Colonic mucosa (tissue), 4 donors: ENCODE measurements at regions not wholly inside any gene's neighbourhood (a gene's known extent, or its start where the extent isn't known, plus 50 kb on each side); places are given as distances from the start of the nearest gene placed in this dataset.

Experiments
- DNase-seq: peaks from one replicate; pipeline ENCODE4 v3.0.0-alpha.2; 2020
- H3K27ac ChIP-seq: fragments of 200-600 bp; one replicate; pipeline ENCODE4 v1.8.0; 2021
- H3K27me3 ChIP-seq: fragments of 200-600 bp; one replicate; pipeline ENCODE4 v1.8.0; 2021
- H3K36me3 ChIP-seq: fragments of 200-600 bp; one replicate; pipeline ENCODE4 v1.8.0; 2021
- H3K4me1 ChIP-seq: fragments of 200-600 bp; one replicate; pipeline ENCODE4 v1.8.0; 2021; ENCODE audit warnings: mild to moderate bottlenecking
- H3K4me3 ChIP-seq: fragments of 200-600 bp; one replicate; pipeline ENCODE4 v1.8.0; 2021
- H3K9ac ChIP-seq, 2 donors: one replicate each; pipeline ENCODE4 v1.7.0; 2013; ENCODE audit warnings: control low read depth in 2 of 2, low read depth in 2 of 2, low read length in 2 of 2
- H3K9me3 ChIP-seq: fragments of 200-600 bp; one replicate; pipeline ENCODE4 v1.8.0; 2021
- intact Hi-C: fragments of 100-400 bp; cut with DNase I; formaldehyde crosslinking; loops from one replicate; pipeline ENCODE4 v1.14.1; 2022
- TF ChIP-seq, protein P1 (sequence below): fragments of 200-600 bp; IDR thresholded peaks from one replicate; pipeline ENCODE4 v1.8.0; 2022; ENCODE audit warnings: antibody characterized with exemption, mild to moderate bottlenecking
- donor health status: healthy.
- donor health status: DM: no; HTN: no; CAD: no.
- donor health status: DM: no; HTN: no; CAD: no.

DNA sequence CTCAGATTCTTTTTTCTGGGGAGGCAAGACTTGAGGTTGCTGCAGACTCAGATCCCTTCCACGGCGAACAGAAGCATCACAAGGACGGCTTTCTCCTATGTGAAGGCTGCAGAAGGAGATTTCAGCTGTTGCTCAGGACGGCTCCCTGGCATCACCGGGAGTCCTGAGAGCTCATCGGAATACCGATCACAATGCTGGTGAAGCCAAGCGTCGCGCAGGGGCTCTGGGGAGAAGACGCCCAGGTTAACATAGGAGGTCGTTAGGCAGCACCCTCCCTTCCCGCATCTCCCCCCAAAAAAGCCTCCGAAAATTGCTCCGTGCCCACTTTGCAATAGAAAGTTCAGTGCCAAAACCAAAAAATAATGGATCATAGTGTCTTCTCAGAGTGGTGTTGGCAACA lies 127.2 kb upstream of the TMEM132D start:
- no peak overlapping the region for H3K9ac ChIP-seq
- no peaks in the 10 kb centered on the region for H3K9me3 ChIP-seq
- DNase-seq, result no peak
- H3K27ac ChIP-seq, result no peak overlapping the region
- H3K27me3 ChIP-seq, result no peaks in the 10 kb centered on the region
- H3K4me1 ChIP-seq, result no peaks in the 10 kb centered on the region
- H3K36me3 ChIP-seq, result no peaks in the 10 kb centered on the region
- H3K4me3 ChIP-seq, result no peak overlapping the region
- intact Hi-C loops, result no loop called here
- TF ChIP-seq, protein P1, sequence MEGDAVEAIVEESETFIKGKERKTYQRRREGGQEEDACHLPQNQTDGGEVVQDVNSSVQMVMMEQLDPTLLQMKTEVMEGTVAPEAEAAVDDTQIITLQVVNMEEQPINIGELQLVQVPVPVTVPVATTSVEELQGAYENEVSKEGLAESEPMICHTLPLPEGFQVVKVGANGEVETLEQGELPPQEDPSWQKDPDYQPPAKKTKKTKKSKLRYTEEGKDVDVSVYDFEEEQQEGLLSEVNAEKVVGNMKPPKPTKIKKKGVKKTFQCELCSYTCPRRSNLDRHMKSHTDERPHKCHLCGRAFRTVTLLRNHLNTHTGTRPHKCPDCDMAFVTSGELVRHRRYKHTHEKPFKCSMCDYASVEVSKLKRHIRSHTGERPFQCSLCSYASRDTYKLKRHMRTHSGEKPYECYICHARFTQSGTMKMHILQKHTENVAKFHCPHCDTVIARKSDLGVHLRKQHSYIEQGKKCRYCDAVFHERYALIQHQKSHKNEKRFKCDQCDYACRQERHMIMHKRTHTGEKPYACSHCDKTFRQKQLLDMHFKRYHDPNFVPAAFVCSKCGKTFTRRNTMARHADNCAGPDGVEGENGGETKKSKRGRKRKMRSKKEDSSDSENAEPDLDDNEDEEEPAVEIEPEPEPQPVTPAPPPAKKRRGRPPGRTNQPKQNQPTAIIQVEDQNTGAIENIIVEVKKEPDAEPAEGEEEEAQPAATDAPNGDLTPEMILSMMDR, result no peak

DNA sequence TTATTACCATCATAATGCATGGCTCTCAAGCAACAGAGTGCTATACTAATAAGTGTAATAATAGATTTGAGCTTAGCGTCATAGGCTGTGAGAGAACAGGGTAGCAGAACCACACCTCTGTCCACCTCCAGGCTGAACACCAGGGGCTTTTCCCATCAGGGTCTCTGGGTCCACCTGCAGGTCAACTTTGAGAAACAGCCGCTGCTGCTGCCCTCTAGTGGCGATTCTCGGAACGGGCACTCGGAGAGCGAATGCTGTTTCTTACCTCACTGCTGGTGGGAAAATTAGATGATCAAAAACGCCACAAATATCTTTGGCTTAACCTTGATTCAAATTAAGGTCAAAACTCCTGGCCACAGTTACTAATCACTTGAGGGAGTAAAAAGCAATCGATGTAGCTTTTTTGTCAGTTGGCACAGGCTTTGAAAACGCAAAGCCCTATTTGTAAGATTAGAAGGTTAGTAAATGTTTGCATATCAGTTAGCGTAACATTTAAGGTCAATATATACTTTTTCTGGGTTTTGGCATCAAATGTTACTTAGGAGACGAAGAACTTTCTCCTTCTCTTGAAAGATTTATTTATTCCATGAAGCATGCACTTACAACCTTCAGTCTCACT lies 127.9 kb upstream of the TMEM132D start:
- Histone ChIP-seq H3K9me3 (no peaks in the 10 kb centered on the region), H3K27me3 (no peaks in the 10 kb centered on the region), H3K36me3 (no peaks in the 10 kb centered on the region), H3K9ac (no peak overlapping the region), H3K4me1 (no peaks in the 10 kb centered on the region), H3K27ac (no peak overlapping the region), H3K4me3 (no peak overlapping the region)
- intact Hi-C loops, result no loop called here
- DNase-seq, result peak; percentile 53
- TF ChIP-seq, protein P1, result peak; percentile 91

DNA sequence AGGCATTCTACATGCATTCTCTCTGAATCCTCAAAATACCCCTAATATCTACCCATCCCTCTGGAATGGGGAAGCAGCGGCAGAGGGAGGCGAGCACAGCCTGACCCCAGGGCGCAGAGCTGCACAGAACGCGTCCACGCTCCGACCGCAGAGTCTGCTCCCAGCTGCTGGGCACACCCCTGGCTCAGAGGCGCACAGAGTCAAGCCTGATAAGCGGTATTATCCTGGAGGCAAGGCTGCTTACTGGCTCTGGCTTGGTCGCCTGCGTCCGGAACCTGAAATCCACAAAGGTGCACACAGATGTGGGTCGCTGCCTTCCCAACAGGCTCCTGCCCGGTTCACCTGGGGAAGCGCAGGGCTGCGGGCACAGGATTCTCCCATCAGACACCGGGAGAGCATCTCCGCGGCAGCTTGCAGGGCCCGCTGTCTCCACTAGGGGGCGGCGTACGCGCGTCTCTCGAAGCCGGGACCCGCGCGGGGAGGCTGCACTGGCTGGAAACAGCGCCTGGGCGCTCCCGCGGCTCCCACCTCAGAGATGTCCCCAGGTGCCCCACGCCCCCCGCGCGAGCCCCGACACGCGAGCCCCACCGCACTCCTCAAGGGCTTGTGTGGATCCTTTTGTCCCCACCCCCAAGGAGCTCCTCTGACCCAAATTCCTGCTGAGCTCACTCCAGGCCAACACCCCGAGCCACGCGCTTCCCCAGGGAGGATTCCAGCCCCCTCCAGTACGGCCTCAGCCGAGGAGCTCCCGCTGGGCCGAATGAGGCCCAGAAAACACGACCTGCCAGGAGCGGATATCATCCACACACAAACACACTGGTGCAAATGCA lies 120.1 kb upstream of the FZD10 start:
- Histone ChIP-seq H3K9me3 (no peaks in the 10 kb centered on the region), H3K4me1 (no peaks in the 10 kb centered on the region), H3K27me3 (peaks cover 14% of the 10 kb centered on the region), H3K27ac (no peak overlapping the region), H3K36me3 (no peaks in the 10 kb centered on the region), H3K9ac (no peak overlapping the region), H3K4me3 (no peak overlapping the region)
- TF ChIP-seq, protein P1, result peak; percentile 58
- peak; percentile 24 for DNase-seq
- intact Hi-C loops, result loop anchor here (10.0 kb wide), 1 partner anchor 703 kb away; no protein-coding TSS in a partner anchor

DNA sequence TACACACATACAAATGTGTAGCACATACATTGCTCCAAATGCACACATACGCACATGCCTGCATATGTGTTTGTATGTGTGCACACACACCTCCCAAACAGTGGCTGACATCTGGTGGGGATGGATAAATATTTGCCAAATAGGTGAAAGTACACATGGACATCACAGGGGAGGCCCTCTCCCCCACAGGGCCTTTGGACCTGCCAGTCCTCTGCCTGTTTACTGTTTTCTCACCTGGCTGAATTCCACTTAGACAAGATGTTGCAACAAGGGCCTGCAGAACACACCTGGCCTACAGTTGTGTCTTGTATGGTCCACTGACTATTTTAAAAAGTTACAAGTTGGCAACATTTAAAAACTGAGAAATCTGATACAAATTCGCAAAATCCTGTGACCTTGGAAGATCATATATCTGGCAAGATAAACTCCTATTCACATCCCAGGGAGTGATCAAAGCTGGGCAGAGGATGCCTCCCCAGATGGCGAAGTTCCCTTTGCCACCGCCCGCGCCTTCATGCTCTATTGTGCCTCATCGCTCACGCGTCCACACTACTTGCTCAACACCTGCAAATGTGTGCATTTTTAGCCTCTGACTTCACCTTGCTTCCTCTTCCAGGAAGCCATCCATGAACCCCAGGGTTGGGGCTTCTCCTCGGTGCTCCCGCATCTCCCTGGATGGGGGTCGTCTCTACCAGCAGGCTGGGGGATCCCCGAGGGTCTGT lies 118.4 kb upstream of the FZD10 start:
- TF ChIP-seq, protein P1, result no peak
- H3K9ac ChIP-seq, result no peak overlapping the region
- DNase-seq, result no peak
- H3K4me3 ChIP-seq, result no peak overlapping the region
- H3K27me3 ChIP-seq, result peaks cover 14% of the 10 kb centered on the region
- no peaks in the 10 kb centered on the region for H3K4me1 ChIP-seq
- intact Hi-C loops, result loop anchor here (10.0 kb wide), 1 partner anchor 701 kb away; no protein-coding TSS in a partner anchor
- H3K27ac ChIP-seq, result no peak overlapping the region
- H3K36me3 ChIP-seq, result no peaks in the 10 kb centered on the region
- H3K9me3 ChIP-seq, result no peaks in the 10 kb centered on the region

DNA sequence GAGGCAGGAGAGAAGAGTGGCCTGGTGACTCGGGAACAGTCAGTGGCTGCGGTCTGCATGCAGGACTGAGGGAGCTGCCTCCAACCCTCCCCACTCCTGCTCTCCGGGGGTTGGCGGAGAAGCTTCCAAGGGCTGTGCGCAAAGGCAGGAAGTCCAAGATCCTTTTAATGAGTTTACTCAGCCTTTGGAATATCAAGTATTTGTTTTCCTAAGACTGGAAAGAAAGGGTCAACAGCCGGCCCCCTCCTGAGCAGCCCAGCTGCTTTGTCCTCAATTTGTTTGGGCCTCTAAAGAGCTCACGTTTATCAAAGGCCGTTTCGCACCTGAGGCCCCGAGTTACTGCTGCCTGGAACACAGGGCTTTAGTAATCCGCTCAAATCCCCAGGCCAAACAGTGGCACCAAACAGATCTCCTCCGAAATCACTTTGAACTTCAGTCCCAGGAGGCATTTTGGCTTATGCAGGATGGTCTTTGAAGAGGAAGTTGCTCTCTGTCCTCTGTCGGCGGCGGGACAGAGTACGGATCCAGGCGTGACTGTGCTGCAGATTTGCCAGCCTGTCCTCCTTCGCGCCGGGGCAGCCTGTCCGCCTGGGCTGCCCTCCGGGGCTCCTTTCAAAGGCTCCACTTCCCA lies 117.2 kb upstream of the FZD10 start:
- H3K4me1 ChIP-seq, result no peaks in the 10 kb centered on the region
- no peaks in the 10 kb centered on the region for H3K9me3 ChIP-seq
- no peaks in the 10 kb centered on the region for H3K36me3 ChIP-seq
- no peak overlapping the region for H3K9ac ChIP-seq
- intact Hi-C loops, result loop anchor here (10.0 kb wide), 1 partner anchor 700 kb away; no protein-coding TSS in a partner anchor
- no peak overlapping the region for H3K4me3 ChIP-seq
- no peak for DNase-seq
- no peak overlapping the region for H3K27ac ChIP-seq
- peaks cover 14% of the 10 kb centered on the region for H3K27me3 ChIP-seq
- TF ChIP-seq, protein P1, result no peak
